Vagina (tissue), 2 donors: ENCODE measurements at regions not wholly inside any gene's neighbourhood (a gene's known extent, or its start where the extent isn't known, plus 50 kb on each side); places are given as distances from the start of the nearest gene placed in this dataset.

Experiments used
- DNase-seq, 2 donors: peaks; one replicate each; pipeline ENCODE4 v3.0.0-alpha.2; 2017; ENCODE audit errors: extremely low spot score in 2 of 2
- H3K27ac ChIP-seq: fragments of 200-600 bp; sonication (generic); one replicate; pipeline ENCODE4 v1.5.1; 2019
- H3K27me3 ChIP-seq: fragments of 200-600 bp; sonication (generic); one replicate; pipeline ENCODE4 v1.5.1; 2019
- H3K36me3 ChIP-seq, 2 donors: fragments of 200-600 bp; sonication (generic); one replicate each; pipeline ENCODE4 v1.5.1; 2017 to 2019
- H3K4me1 ChIP-seq: fragments of 200-600 bp; sonication (generic); one replicate; pipeline ENCODE4 v1.5.1; 2019
- H3K4me3 ChIP-seq, 2 donors: fragments of 200-600 bp; sonication (generic); 1 replicate in 1 of 2; 2 replicates in 1 of 2; pipeline ENCODE4 v1.5.1; 2016 to 2019
- H3K9me3 ChIP-seq: fragments of 200-600 bp; sonication (generic); one replicate; pipeline ENCODE4 v1.5.1; 2019
- POLR2A ChIP-seq, 2 donors: fragments of 450-650 bp; IDR thresholded peaks; one replicate each; pipeline ENCODE4 v1.6.1; 2017; ENCODE audit warnings: antibody characterized with exemption in 2 of 2, mild to moderate bottlenecking in 2 of 2, moderate library complexity in 2 of 2
- POLR2AphosphoS5 ChIP-seq, 2 donors: sonication (generic); formaldehyde crosslinking; IDR thresholded peaks; one replicate each; pipeline ENCODE4 v1.9.0; 2017; ENCODE audit warnings: antibody characterized with exemption in 2 of 2, mild to moderate bottlenecking in 2 of 2, low read depth in 1 of 2; ENCODE audit not compliant: insufficient read depth in 1 of 2
- intact Hi-C: fragments of 100-400 bp; cut with DNase I; formaldehyde crosslinking; loops from one replicate; pipeline ENCODE4 v1.15.1; 2023
- TF ChIP-seq, protein P1 (sequence below), 3 experiments: fragments of 450-650 bp in 2 of 3; fragments of 200-600 bp in 1 of 3; sonication (generic) in 1 of 3; IDR thresholded peaks; one replicate each; pipeline ENCODE4 v1.5.1; 2017 to 2019; ENCODE audit warnings: antibody characterized with exemption in 3 of 3, mild to moderate bottlenecking in 2 of 3, moderate library complexity in 2 of 3

GRCh38 chr2:59694176-59694575 lies 859.3 kb downstream of the BCL11A start:
- H3K9me3 ChIP-seq: no peaks in the 10 kb centered on the region
- H3K36me3 ChIP-seq: no peaks in the 10 kb centered on the region
- H3K27me3 ChIP-seq: no peaks in the 10 kb centered on the region
- DNase-seq: no peak
- intact Hi-C loops: no loop called here
- TF ChIP-seq POLR2AphosphoS5 (IDR thresholded peaks at IDR 0.05; ENCODE audit: insufficient read depth in 1 of 2, low read depth in 1 of 2) (no peak), POLR2A (IDR thresholded peaks at IDR 0.05) (no peak)
- TF ChIP-seq, protein P1, sequence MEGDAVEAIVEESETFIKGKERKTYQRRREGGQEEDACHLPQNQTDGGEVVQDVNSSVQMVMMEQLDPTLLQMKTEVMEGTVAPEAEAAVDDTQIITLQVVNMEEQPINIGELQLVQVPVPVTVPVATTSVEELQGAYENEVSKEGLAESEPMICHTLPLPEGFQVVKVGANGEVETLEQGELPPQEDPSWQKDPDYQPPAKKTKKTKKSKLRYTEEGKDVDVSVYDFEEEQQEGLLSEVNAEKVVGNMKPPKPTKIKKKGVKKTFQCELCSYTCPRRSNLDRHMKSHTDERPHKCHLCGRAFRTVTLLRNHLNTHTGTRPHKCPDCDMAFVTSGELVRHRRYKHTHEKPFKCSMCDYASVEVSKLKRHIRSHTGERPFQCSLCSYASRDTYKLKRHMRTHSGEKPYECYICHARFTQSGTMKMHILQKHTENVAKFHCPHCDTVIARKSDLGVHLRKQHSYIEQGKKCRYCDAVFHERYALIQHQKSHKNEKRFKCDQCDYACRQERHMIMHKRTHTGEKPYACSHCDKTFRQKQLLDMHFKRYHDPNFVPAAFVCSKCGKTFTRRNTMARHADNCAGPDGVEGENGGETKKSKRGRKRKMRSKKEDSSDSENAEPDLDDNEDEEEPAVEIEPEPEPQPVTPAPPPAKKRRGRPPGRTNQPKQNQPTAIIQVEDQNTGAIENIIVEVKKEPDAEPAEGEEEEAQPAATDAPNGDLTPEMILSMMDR (IDR thresholded peaks at IDR 0.05): no peak
- no peak overlapping the region for H3K27ac ChIP-seq
- H3K4me3 ChIP-seq: no peak overlapping the region
- no peaks in the 10 kb centered on the region for H3K4me1 ChIP-seq

DNA sequence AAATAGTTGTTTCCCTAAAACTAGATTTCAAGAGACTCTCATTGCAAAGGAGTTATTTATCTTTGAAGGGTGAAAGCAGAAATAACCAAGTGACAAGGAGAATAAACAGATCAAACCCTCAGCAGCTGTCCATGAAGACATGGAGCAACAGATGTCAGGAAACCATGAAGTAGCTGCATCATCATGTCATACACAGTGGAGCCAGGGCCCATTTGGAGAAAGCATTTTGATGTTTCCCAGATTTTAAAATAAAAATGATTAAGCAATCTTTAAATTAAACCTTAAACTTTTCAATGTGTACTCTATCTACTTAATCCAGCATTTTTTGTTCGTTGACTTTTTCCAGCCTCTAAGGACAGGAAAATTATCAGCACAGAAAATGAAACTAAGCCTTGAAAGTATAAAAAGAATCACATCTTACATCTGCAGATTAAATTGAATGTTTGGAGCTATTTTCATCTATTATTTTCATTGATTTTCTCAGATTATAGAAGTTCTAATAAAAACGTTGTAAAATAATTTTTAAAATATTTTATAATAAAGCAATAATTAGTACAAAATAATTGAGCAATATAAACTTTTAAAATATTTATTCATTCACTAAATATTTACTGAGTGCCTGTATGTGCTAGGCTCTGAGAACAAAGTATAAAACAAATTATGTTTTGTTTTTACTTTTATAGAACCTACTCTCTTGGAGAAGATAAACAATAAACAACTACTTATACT lies 860.1 kb downstream of the BCL11A start:
- DNase-seq: no peak
- intact Hi-C loops: no loop called here
- H3K27ac ChIP-seq: no peak overlapping the region
- no peaks in the 10 kb centered on the region for H3K36me3 ChIP-seq
- no peaks in the 10 kb centered on the region for H3K27me3 ChIP-seq
- H3K4me1 ChIP-seq: no peaks in the 10 kb centered on the region
- no peak overlapping the region for H3K4me3 ChIP-seq
- H3K9me3 ChIP-seq: no peaks in the 10 kb centered on the region
- TF ChIP-seq, protein P1 (IDR thresholded peaks at IDR 0.05): no peak
- TF ChIP-seq POLR2AphosphoS5 (IDR thresholded peaks at IDR 0.05; ENCODE audit: insufficient read depth in 1 of 2, low read depth in 1 of 2): no peak
- TF ChIP-seq POLR2A (IDR thresholded peaks at IDR 0.05): no peak

DNA sequence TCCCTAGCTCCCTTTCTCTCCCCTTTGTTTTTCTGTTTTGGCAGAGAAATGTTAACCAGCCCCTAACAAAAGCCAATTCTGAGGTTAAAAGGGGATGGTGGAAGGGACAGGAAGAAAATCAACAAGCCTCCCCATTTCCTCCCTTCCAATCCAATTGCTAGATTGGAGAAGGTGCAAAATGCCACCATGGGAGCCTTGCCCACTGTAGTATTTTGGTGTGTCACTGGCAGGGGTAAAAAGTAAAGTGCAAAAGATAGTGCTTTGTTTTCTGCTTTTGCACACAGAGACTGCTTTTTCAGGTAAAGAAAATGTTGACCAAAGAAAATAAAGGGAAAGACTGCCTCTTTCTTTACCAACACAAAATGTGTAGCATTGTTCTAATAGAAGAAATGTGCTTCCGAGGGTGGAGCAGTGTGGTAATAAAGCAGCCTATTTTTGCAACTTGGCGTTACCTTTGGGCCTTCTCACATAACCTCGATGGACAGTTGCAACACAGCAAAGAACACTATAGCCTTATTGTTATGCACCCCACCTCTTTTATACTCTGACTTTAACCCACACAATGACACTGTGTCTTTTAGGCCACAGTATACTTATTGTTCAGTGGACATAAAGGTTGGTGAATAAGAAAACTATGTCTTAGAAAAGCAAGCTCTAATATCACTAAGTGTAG lies 861.8 kb downstream of the BCL11A start:
- Histone ChIP-seq H3K4me3 (no peak overlapping the region), H3K4me1 (no peaks in the 10 kb centered on the region), H3K27me3 (no peaks in the 10 kb centered on the region), H3K27ac (no peak overlapping the region), H3K9me3 (no peaks in the 10 kb centered on the region), H3K36me3 (no peaks in the 10 kb centered on the region)
- no peak for DNase-seq
- TF ChIP-seq POLR2A (IDR thresholded peaks at IDR 0.05): no peak
- TF ChIP-seq, protein P1 (IDR thresholded peaks at IDR 0.05): no peak
- no peak for TF ChIP-seq POLR2AphosphoS5 (IDR thresholded peaks at IDR 0.05; ENCODE audit: insufficient read depth in 1 of 2, low read depth in 1 of 2)
- intact Hi-C loops: no loop called here

DNA sequence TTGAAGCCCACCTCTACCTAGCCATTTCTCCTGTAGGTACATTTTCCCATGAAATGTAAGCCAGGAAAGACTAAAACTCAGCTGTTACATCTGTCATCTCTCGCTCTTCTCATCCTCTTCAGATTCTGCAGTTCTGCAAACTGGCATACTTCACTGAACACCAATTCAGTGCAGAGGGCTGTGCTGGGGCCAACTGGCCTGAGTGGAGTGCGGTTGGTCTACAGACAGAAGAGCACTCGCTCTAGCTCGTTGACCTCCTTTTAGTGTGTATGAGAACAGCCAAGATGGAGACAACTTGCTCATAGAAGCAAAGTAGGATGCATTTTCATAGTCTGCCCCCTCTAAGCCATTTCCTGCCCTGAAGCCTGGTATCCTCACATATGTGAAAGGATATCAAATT lies 862.6 kb downstream of the BCL11A start:
- intact Hi-C loops: no loop called here
- Histone ChIP-seq H3K27me3 (no peaks in the 10 kb centered on the region), H3K9me3 (no peaks in the 10 kb centered on the region), H3K4me1 (no peaks in the 10 kb centered on the region), H3K27ac (no peak overlapping the region), H3K4me3 (no peak overlapping the region), H3K36me3 (no peaks in the 10 kb centered on the region)
- no peak for DNase-seq
- TF ChIP-seq, protein P1 (IDR thresholded peaks at IDR 0.05): no peak
- TF ChIP-seq POLR2A (IDR thresholded peaks at IDR 0.05) (no peak), POLR2AphosphoS5 (IDR thresholded peaks at IDR 0.05; ENCODE audit: insufficient read depth in 1 of 2, low read depth in 1 of 2) (no peak)

GRCh38 chr2:59684771-59685166 lies 868.7 kb downstream of the BCL11A start:
- Histone ChIP-seq H3K36me3 (no peaks in the 10 kb centered on the region), H3K4me1 (no peaks in the 10 kb centered on the region), H3K27me3 (no peaks in the 10 kb centered on the region), H3K4me3 (no peak overlapping the region), H3K9me3 (no peaks in the 10 kb centered on the region), H3K27ac (no peak overlapping the region)
- TF ChIP-seq POLR2AphosphoS5 (IDR thresholded peaks at IDR 0.05; ENCODE audit: insufficient read depth in 1 of 2, low read depth in 1 of 2): no peak
- TF ChIP-seq POLR2A (IDR thresholded peaks at IDR 0.05): no peak
- TF ChIP-seq, protein P1 (IDR thresholded peaks at IDR 0.05): no peak
- intact Hi-C loops: no loop called here
- DNase-seq: no peak
